KOPT-K1 (cell line): ENCODE measurements at regions not wholly inside any gene's neighbourhood (a gene's known extent, or its start where the extent isn't known, plus 50 kb on each side); places are given as distances from the start of the nearest gene placed in this dataset.

Source experiments
- H3K27ac ChIP-seq: fragments of 200-600 bp; sonication (generic); 2 replicates; pipeline ENCODE4 v1.5.1; 2016; ENCODE audit warnings: antibody characterized with exemption, mild to moderate bottlenecking, low read depth, low read length; ENCODE audit not compliant: poor library complexity, severe bottlenecking
- H3K36me3 ChIP-seq: fragments of 200-600 bp; sonication (generic); 2 replicates; pipeline ENCODE4 v1.5.1; 2017; ENCODE audit warnings: antibody characterized with exemption, mild to moderate bottlenecking, low read length, moderate library complexity; ENCODE audit not compliant: insufficient read depth
- H3K9me3 ChIP-seq: fragments of 200-600 bp; sonication (generic); 2 replicates; pipeline ENCODE4 v1.5.1; 2017; ENCODE audit warnings: antibody characterized with exemption, low read length, mild to moderate bottlenecking; ENCODE audit not compliant: insufficient read depth, poor library complexity, severe bottlenecking

GRCh38 chr3:118369892-118370491 is 664.7 kb downstream of the IGSF11 start:
- Histone ChIP-seq H3K9me3 (peaks cover 15% of the 10 kb centered on the region), H3K36me3 (no peaks in the 10 kb centered on the region), H3K27ac (no peak overlapping the region)

- Histone ChIP-seq H3K36me3 (no peaks in the 10 kb centered on the region), H3K9me3 (no peaks in the 10 kb centered on the region), H3K27ac (no peak overlapping the region)
These were observed 654.1 kb downstream of the IGSF11 start for GRCh38 chr3:118380576-118380975.

- Histone ChIP-seq H3K9me3 (no peaks in the 10 kb centered on the region), H3K27ac (no peak overlapping the region), H3K36me3 (no peaks in the 10 kb centered on the region)
These were observed 638.2 kb downstream of the IGSF11 start for GRCh38 chr3:118396491-118396890.

GRCh38 chr3:118400086-118400485 is 634.6 kb downstream of the IGSF11 start:
- no peaks in the 10 kb centered on the region for H3K36me3 ChIP-seq

GRCh38 chr3:118400886-118401285 is 633.8 kb downstream of the IGSF11 start:
- no peaks in the 10 kb centered on the region for H3K9me3 ChIP-seq
- H3K36me3 ChIP-seq, result no peaks in the 10 kb centered on the region
- H3K27ac ChIP-seq, result no peak overlapping the region

More at GRCh38 chr3:118400086-118400485, 634.6 kb downstream of the IGSF11 start:
- no peak overlapping the region for H3K27ac ChIP-seq
- no peaks in the 10 kb centered on the region for H3K9me3 ChIP-seq

GRCh38 chr3:118401887-118402286 is 632.8 kb downstream of the IGSF11 start:
- Histone ChIP-seq H3K36me3 (no peaks in the 10 kb centered on the region), H3K9me3 (no peaks in the 10 kb centered on the region), H3K27ac (no peak overlapping the region)

GRCh38 chr3:118402971-118403370 is 631.7 kb downstream of the IGSF11 start:
- no peak overlapping the region for H3K27ac ChIP-seq
- no peaks in the 10 kb centered on the region for H3K9me3 ChIP-seq
- no peaks in the 10 kb centered on the region for H3K36me3 ChIP-seq

GRCh38 chr3:118406562-118406961 is 628.1 kb downstream of the IGSF11 start:
- no peak overlapping the region for H3K27ac ChIP-seq
- no peaks in the 10 kb centered on the region for H3K9me3 ChIP-seq
- no peaks in the 10 kb centered on the region for H3K36me3 ChIP-seq

- H3K9me3 ChIP-seq, result no peaks in the 10 kb centered on the region
- H3K27ac ChIP-seq, result no peak overlapping the region
- H3K36me3 ChIP-seq, result no peaks in the 10 kb centered on the region
These were observed 626.2 kb downstream of the IGSF11 start for GRCh38 chr3:118408431-118408830.

- Histone ChIP-seq H3K27ac (no peak overlapping the region), H3K9me3 (no peaks in the 10 kb centered on the region), H3K36me3 (no peaks in the 10 kb centered on the region)
These were observed 622.1 kb downstream of the IGSF11 start for GRCh38 chr3:118412503-118412902.

- no peak overlapping the region for H3K27ac ChIP-seq
- H3K9me3 ChIP-seq, result no peaks in the 10 kb centered on the region
These were observed 609.3 kb downstream of the IGSF11 start for GRCh38 chr3:118425272-118425837.

GRCh38 chr3:118433825-118434224 is 600.8 kb downstream of the IGSF11 start:
- no peak overlapping the region for H3K27ac ChIP-seq
- no peaks in the 10 kb centered on the region for H3K9me3 ChIP-seq
- no peaks in the 10 kb centered on the region for H3K36me3 ChIP-seq

More at GRCh38 chr3:118425272-118425837, 609.3 kb downstream of the IGSF11 start:
- no peaks in the 10 kb centered on the region for H3K36me3 ChIP-seq

- Histone ChIP-seq H3K27ac (no peak overlapping the region), H3K9me3 (no peaks in the 10 kb centered on the region), H3K36me3 (no peaks in the 10 kb centered on the region)
These were observed 598.7 kb downstream of the IGSF11 start for GRCh38 chr3:118435851-118436350.

- Histone ChIP-seq H3K9me3 (no peaks in the 10 kb centered on the region), H3K27ac (no peak overlapping the region), H3K36me3 (no peaks in the 10 kb centered on the region)
These were observed 597.9 kb downstream of the IGSF11 start for GRCh38 chr3:118436697-118437262.

- no peaks in the 10 kb centered on the region for H3K36me3 ChIP-seq
- no peak overlapping the region for H3K27ac ChIP-seq
- peaks cover 7% of the 10 kb centered on the region for H3K9me3 ChIP-seq
These were observed 589.6 kb downstream of the IGSF11 start for GRCh38 chr3:118445036-118445435.

GRCh38 chr3:118447339-118447738 is 587.3 kb downstream of the IGSF11 start:
- Histone ChIP-seq H3K27ac (no peak overlapping the region), H3K9me3 (peaks cover 16% of the 10 kb centered on the region), H3K36me3 (no peaks in the 10 kb centered on the region)
